Right kidney (tissue), 1 donor: ENCODE measurements at regions not wholly inside any gene's neighbourhood (a gene's known extent, or its start where the extent isn't known, plus 50 kb on each side); places are given as distances from the start of the nearest gene placed in this dataset.
A peak's percentile ranks its signal among the peaks of the same experiment; 100 is the strongest.
"Not testable (repeated sequence)": the region's sequence is repeated elsewhere in the genome, so short reads cannot be mapped to it uniquely, and the experiment has no call there.

Experiments
- DNase-seq: peaks from one replicate; pipeline ENCODE4 v3.0.0-alpha.2; 2016

DNA sequence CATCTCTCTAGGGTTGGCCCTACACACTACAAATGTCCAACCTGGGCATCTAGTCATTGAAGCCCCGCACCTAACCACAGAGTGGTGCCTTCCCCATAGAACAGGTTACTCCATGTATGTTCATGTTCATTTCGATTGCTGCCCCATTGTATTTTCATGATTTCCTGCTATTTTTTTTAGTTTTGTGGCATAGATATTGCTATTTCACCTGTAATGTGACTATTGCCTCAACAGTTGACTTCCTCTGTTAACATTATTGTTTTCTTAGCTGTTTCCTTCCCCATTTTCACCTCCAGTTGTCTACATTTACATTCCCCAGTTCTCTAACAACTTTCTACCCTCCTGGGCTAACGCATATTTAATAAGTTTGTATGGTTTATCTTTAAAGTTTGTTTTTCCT, 137.7 kb upstream of the RBMS3 start:
- no peak for DNase-seq

DNA sequence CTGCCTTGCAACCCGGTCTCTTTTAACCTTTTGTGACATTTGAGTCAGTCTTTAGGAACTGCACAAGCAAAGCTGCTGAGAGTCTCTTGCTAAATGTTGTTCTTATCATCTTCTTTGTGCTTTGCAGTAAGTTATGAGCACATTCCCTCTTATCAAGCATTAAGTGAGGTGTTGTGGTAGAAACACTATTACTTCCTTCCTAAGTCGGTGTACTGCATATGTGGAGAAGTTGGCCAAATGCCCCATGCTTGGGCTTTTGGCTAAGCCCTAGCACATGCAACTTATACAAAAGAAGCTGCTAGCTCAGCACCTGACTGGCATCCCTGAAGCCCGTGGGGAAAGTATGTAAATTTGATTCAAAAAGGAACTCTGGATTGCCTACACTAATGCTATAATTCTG, 136.5 kb upstream of the RBMS3 start:
- no peak for DNase-seq

DNA sequence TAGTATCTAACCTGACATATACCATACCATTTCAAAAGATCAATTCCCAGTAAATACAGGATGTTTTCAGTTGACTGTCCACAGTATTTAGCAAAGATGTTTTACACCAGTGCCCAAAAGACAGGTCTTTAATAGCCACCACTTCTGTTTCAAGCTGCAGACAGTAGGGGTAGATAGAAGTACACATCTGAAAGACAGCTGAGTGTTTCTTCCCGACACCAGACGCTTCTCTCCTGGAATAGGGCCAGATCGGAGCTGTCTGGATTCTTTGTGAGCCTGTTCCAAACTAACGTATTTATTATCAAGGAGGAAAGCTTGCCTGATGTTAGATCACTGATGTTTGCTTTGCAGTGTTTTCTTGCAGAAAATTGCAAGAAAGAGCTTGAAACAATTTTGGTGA, 136.1 kb upstream of the RBMS3 start:
- peak; percentile 15 for DNase-seq

- no peak for DNase-seq
These were observed 135.5 kb upstream of the RBMS3 start for GRCh38 chr3:29145360-29145759.

DNA sequence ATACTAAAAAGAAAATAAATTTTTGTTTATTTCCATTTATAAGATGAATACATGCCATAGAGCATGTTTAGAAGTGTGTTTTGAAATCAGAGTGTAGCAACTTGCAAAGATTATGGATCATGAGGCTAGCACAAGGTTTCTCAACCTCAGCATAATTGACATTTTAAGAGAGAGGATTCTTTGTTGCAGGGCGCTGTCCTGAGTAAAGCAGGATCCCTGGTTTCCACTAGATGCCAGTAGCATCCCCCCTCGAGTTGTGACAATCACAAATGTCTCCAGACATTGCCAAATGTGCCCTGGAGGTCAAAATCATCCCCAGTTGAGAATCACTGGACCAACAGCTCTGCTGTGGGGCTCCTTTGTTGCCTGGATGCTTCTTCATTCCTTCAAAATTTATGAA, 128.5 kb upstream of the RBMS3 start:
- no peak for DNase-seq

- DNase-seq: no peak
These were observed 127.1 kb upstream of the RBMS3 start for GRCh38 chr3:29153811-29154210.

DNA sequence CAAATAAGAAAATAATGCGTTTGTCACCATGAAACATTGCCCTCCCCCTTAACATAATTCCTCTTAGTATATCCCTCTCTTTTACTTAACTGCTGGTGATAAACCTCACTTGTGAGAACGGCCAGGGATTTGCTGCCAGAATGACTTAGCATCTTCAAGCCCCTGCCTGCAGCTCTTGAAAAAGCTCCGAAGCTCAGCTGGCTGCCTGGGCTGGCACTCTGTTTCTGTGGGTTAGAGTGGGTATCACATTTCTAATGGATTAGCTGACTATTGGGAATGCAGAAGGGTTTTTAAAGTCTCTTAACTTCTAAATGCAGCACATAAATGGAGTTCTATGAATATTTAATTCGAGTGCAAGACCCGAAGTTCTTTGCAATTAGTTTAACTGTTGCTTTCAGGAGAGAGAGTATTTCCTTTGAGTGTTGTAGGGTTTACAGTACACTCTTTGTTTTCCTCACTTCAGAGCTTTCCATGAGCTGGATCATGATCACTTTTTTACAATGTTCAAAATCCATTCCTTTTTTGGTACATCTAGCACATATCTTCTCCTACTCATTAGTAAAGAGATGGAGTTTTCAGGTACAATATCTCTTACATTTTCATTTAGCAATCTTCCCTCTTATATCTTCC, 124.7 kb upstream of the RBMS3 start:
- no peak for DNase-seq

GRCh38 chr3:29164825-29165224, 116.0 kb upstream of the RBMS3 start:
- DNase-seq: no peak

DNA sequence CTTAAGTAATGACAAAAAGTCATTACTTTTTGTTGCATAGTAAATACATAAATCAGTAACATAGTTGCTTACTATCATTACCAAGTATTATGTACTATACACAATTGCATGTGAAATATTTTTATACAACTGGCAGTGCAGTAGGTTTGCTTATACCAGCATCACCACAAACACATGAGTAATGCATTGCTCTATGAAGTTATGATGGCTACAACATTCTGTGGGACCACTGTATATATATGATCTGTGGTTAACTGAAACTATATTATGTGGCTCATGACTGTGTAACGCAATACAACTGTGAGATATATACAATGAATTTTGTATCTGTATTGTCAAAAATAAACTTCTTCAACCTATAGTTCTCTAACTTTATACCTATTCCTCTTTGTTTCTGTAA, 113.7 kb upstream of the RBMS3 start:
- no peak for DNase-seq

DNA sequence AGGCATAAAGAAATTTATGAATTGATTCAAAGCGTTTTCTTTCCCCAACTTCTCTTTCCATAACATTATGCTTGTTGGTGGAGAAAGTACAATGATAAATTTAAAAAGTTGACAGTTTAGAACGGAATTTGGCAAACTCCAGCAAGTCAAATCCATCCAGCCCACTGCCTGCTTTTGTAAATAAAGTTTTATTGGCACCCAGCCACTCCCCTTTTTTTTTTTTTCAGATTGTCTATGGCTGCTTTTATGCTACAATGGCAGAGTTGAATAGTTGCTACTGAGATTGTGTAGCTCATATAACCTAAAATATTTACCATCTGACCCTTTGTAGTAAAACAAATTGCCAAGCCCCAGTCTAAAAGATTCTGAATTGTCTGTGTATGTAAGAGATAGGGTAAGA, 112.8 kb upstream of the RBMS3 start:
- no peak for DNase-seq

DNA sequence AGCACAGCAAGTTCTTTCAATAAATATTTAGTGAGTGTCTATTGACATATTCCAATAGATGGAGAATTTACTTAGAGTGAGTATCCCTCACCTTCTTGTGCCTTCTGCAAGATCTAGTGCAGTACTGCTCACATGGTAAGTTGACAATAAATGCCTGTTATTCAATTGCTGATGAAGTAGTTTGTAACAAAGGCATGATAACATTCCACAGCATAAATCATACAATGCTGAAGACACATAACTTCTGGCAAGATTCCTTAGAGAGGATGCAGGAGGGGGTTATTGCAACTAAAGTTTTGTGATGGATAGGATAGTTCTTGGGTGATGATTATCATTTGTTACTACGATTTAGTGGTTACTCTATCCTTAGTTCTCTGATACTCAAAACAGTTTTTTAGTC, 112.2 kb upstream of the RBMS3 start:
- no peak for DNase-seq

DNA sequence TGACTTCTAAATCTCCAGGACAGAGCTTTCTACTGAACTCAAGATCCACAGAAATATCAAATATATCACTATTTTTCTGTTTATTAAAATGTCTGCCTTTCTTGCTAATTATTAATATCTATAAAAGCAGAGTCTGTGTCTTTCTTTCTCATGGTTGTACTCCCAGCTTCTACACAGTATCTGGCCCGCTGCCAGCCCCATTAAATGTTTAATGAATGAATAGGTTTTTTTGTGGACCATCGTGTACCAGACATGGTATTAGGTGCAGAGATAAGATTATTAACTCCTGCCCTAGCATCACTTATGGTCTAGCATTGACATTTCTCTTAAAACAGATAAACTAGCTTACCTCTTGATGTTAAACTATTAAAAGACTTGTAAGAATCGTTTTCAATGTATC, 111.4 kb upstream of the RBMS3 start:
- DNase-seq: no peak

GRCh38 chr3:29171043-29171990, 109.6 kb upstream of the RBMS3 start:
- DNase-seq: peak; percentile 15

- no peak for DNase-seq
These were observed 104.4 kb upstream of the RBMS3 start for GRCh38 chr3:29176501-29176900.

DNA sequence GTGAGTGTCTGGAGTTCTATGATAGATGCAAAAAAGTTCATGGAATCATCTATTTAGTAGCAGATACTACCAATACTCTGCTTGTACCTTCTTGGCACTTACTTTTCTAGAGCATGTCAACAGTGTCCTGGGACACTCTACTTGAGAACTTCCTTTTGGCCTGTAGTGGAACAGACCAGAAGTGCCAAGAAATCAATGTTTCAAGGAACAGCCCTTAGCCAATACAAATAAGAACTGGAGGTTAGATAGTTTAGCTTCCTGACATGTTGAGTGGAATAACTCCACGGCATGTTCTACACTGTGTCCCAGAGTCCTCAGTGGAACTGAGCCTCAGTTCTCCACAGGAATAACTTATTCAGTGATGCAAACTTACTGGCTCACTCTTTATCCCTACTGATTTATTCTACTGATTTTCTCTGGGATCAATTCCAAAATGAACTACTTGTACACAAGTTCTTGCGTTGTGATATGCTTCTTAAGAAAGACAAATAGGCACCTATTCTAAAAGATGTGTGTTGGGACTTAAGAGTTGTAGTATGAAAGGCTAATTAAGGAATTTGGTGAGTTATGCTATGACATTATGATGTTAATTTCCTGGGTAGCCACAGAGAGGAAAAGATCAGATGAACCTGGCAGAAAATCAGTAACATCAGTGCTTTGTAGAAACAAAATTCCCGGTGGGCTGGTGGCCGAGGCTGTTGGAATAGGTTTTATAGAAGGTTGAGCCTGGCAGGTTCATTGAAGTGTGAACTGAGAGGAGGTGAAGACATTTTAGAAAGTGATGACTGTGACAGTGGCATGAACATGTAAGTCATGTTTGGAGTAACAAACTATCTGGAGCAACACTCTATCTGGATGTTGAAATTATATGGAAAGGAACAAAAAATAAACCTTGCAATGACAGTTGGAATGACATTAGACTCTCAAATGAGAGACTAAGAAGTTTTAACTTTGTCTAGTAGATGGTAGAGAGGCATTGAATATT, 101.8 kb upstream of the RBMS3 start:
- DNase-seq: no peak

DNA sequence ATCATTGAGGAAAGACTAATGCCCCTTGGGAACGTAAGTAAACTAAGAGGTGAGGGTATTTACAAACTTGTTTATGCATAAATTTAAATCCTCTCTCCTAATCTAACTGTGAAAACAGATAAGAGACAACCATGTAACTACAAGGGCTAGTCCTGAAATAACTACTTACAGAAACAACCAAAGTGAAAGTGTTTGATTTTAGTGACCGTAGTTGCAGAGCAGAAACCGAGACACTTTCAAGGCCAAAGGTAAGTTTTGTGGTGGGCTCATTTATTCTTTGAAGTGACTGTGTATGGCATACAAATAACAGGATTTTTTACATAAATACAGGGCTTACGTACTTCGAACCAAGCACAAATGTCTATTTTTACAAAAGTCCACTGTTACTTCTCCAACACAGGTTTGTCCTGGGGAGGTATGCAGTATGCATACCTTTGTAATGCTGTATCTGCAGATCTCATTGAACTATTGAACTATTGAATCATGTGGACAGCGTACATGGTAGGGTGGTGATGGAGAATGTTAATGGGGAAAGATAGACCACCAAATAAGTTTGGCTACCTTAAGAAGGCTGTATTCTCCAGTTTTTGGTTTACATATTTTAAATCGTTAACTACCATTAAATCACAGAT, 99.6 kb upstream of the RBMS3 start:
- no peak for DNase-seq

DNA sequence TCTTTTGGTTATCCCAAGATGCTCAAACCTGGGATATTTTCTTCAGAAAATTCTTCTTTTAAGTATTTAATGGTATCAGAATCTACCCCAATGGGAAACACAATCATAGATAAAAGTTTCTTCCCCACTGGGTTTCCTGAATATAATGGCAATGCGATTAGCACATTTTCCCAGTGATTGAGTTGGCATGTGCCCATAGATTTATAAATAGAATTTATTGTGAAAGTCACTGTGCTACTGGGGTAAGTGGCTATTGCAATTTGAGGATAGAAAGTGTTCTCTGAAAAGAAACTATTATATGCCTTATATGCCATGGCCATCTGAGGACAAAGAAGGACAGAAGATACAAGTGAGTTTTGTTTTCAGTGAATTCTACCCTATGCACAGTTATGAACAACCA, 99.0 kb upstream of the RBMS3 start:
- no peak for DNase-seq

DNA sequence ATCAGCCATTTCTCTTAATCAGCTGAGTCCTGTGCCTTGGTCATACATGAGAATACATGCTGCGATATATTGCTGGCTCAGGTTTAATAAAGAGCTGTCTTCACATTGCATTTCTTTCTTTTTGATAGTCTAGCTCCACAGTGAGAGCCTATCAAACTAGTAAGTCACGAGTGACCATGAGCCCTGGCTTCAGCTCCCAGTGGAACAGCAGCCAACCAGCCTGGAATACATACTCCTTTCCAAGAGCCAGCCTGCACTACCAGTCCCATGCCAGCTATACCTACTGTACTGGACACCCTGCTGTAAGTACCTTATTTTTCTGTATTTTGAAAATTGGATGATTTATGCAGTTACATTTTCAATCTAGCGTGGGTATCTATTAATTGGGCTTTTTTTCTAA, 98.0 kb upstream of the RBMS3 start:
- not testable (repeated sequence) for DNase-seq

GRCh38 chr3:29183346-29184087, 97.4 kb upstream of the RBMS3 start:
- no peak for DNase-seq

DNA sequence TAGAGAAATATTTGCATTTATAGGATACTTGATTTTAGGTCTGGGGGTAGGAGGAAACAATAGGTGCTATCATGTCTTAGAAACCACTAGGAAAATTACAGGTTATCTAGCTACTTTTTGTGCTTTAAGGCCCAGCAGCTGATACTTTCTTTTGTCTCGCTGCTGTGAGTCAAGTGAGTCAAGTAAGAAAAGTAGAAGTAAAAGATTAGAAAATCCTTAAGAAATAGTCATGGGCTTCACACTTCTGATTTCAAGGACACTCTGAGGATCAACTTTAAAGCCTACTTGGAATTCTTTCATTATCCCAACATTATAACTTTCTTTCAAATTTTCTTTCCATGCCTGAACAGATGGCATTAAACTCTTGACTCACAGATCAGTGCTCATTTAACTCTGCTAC, 95.2 kb upstream of the RBMS3 start:
- no peak for DNase-seq

GRCh38 chr3:29186131-29186599, 94.7 kb upstream of the RBMS3 start:
- DNase-seq: no peak
